Trophoblast cell (in vitro differentiated cells and primary cell): ENCODE measurements at regions not wholly inside any gene's neighbourhood (a gene's known extent, or its start where the extent isn't known, plus 50 kb on each side); places are given as distances from the start of the nearest gene placed in this dataset.

ENCODE experiments used
- DNase-seq, 2 donors: peaks; one replicate each; pipeline ENCODE4 v3.0.0-alpha.2; 2016
- H2AFZ ChIP-seq: 2 replicates; pipeline ENCODE4 v1.6.1; 2013; ENCODE audit warnings: low read length, moderate library complexity, mild to moderate bottlenecking; ENCODE audit not compliant: insufficient read depth, poor library complexity
- H2AK5ac ChIP-seq: 2 replicates; pipeline ENCODE4 v1.6.1; 2013; ENCODE audit warnings: mild to moderate bottlenecking, low read length
- H2BK120ac ChIP-seq: 2 replicates; pipeline ENCODE4 v1.6.1; 2013; ENCODE audit warnings: low read length, mild to moderate bottlenecking, moderate library complexity; ENCODE audit not compliant: insufficient read depth, poor library complexity
- H2BK12ac ChIP-seq: 2 replicates; pipeline ENCODE4 v1.6.1; 2013; ENCODE audit warnings: mild to moderate bottlenecking, low read length, moderate library complexity
- H2BK5ac ChIP-seq: 2 replicates; pipeline ENCODE4 v1.6.1; 2013; ENCODE audit warnings: low read length, low read depth, moderate library complexity, mild to moderate bottlenecking; ENCODE audit not compliant: poor library complexity
- H3K14ac ChIP-seq: 2 replicates; pipeline ENCODE4 v1.6.1; 2013; ENCODE audit warnings: mild to moderate bottlenecking, low read length
- H3K18ac ChIP-seq: 2 replicates; pipeline ENCODE4 v1.6.1; 2013; ENCODE audit warnings: mild to moderate bottlenecking, low read length
- H3K23ac ChIP-seq: 2 replicates; pipeline ENCODE4 v1.6.1; 2013; ENCODE audit warnings: low read length
- H3K27ac ChIP-seq: 2 replicates; pipeline ENCODE4 v1.5.1; 2013; ENCODE audit warnings: low read depth, mild to moderate bottlenecking, inconsistent platforms, low read length, moderate library complexity
- H3K27me3 ChIP-seq: 2 replicates; pipeline ENCODE4 v1.6.1; 2013; ENCODE audit warnings: inconsistent platforms, mild to moderate bottlenecking, low read length, moderate library complexity; ENCODE audit not compliant: insufficient read depth
- H3K36me3 ChIP-seq, 2 experiments: 1 replicate in 1 of 2; 2 replicates in 1 of 2; pipeline ENCODE4 v1.6.1; 2013; ENCODE audit warnings: low read length in 2 of 2, mild to moderate bottlenecking in 2 of 2, moderate library complexity in 1 of 2; ENCODE audit not compliant: insufficient read depth in 2 of 2, control insufficient read depth in 1 of 2
- H3K4ac ChIP-seq: 2 replicates; pipeline ENCODE4 v1.6.1; 2013; ENCODE audit warnings: low read depth, mild to moderate bottlenecking, low read length, moderate library complexity
- H3K4me1 ChIP-seq, 2 experiments: 1 replicate in 1 of 2; 2 replicates in 1 of 2; pipeline ENCODE4 v1.6.1; 2013; ENCODE audit warnings: low read length in 2 of 2, mild to moderate bottlenecking in 2 of 2, moderate library complexity in 1 of 2; ENCODE audit not compliant: insufficient read depth in 2 of 2, control insufficient read depth in 1 of 2
- H3K4me2 ChIP-seq: 2 replicates; pipeline ENCODE4 v1.6.1; 2013; ENCODE audit warnings: inconsistent platforms, mild to moderate bottlenecking, low read length, moderate library complexity
- H3K4me3 ChIP-seq: 2 replicates; pipeline ENCODE4 v1.5.1; 2013; ENCODE audit warnings: mild to moderate bottlenecking, low read depth, low read length, inconsistent platforms
- H3K79me1 ChIP-seq: one replicate; pipeline ENCODE4 v1.6.1; 2013; ENCODE audit warnings: low read length
- H3K79me2 ChIP-seq: 2 replicates; pipeline ENCODE4 v1.6.1; 2013; ENCODE audit warnings: low read length, mild to moderate bottlenecking; ENCODE audit not compliant: control insufficient read depth, insufficient read depth, poor library complexity
- H3K9ac ChIP-seq: 2 replicates; pipeline ENCODE4 v1.6.1; 2013; ENCODE audit warnings: mild to moderate bottlenecking, low read length
- H3K9me3 ChIP-seq: 2 replicates; pipeline ENCODE4 v1.6.1; 2013; ENCODE audit warnings: low read depth, mild to moderate bottlenecking, control low read depth, inconsistent platforms, low read length; ENCODE audit not compliant: insufficient read depth
- H4K12ac ChIP-seq: 2 replicates; pipeline ENCODE4 v1.6.1; 2013; ENCODE audit warnings: low read depth, mild to moderate bottlenecking, low read length, moderate library complexity
- H4K8ac ChIP-seq: 2 replicates; pipeline ENCODE4 v1.6.1; 2013; ENCODE audit warnings: low read depth, mild to moderate bottlenecking, low read length, moderate library complexity
- H4K91ac ChIP-seq: one replicate; pipeline ENCODE4 v1.6.1; 2013; ENCODE audit warnings: low read depth, mild to moderate bottlenecking, low read length, moderate library complexity
- WGBS: extraction: QIAGEN DNeasy Blood & Tissue Kit; methylation state at CpG from one replicate; pipeline ENCODE4 v1.1.7; 2013; ENCODE audit warnings: missing lambda C conversion rate; ENCODE audit not compliant: insufficient read length, insufficient coverage; ENCODE audit errors: extremely low coverage; 5-methylcytosine and 5-hydroxymethylcytosine counted together

DNA sequence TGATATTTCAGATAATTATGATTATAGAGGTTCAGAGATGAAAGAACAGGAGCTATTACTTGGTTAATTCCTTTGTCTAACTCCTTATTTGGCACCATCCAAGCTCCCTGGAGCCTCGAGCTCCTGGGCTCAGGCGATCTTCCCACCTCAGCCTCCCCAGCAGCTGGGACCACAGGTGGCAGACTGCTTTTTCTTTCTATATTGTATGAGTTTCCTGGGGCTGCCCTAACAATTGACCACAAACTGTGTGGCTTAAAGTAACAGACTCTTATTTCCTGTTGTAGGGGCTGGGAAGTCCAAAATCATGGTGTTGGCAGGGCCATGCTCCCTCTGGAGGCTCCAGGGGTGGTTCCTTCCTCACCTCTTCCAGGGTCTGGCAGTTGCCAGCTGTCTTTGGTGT lies 163.3 kb upstream of the ADCY1 start:
- Histone ChIP-seq H3K14ac (no peak overlapping the region), H4K91ac (no peak overlapping the region), H3K27me3 (no peaks in the 10 kb centered on the region), H3K4ac (no peak overlapping the region), H3K18ac (no peak overlapping the region), H3K4me2 (no peak overlapping the region), H3K9me3 (peaks cover 11% of the 10 kb centered on the region), H3K27ac (no peak overlapping the region), H3K36me3 (no peaks in the 10 kb centered on the region), H3K23ac (no peak overlapping the region), H3K79me2 (no peaks in the 10 kb centered on the region), H4K12ac (no peak overlapping the region), H2BK5ac (no peak overlapping the region), H3K9ac (no peak overlapping the region), H4K8ac (no peak overlapping the region), H3K4me3 (no peak overlapping the region), H2BK12ac (no peak overlapping the region), H2BK120ac (no peak overlapping the region), H2AK5ac (no peak overlapping the region), H2AFZ (no peak overlapping the region), H3K79me1 (no peaks in the 10 kb centered on the region), H3K4me1 (no peaks in the 10 kb centered on the region)
- DNase-seq = no peak
- no CpG with 5 or more reads among the region's 2 CpGs for WGBS

- peaks cover 11% of the 10 kb centered on the region for H3K9me3 ChIP-seq
- H2AK5ac ChIP-seq = no peak overlapping the region
- no peaks in the 10 kb centered on the region for H3K4me1 ChIP-seq
- WGBS = no CpG with 5 or more reads among the region's 3 CpGs
- no peak overlapping the region for H3K9ac ChIP-seq
- H3K4me2 ChIP-seq = no peak overlapping the region
- no peak overlapping the region for H2BK5ac ChIP-seq
- H2AFZ ChIP-seq = no peak overlapping the region
- H2BK12ac ChIP-seq = no peak overlapping the region
- no peak overlapping the region for H4K12ac ChIP-seq
- no peak overlapping the region for H3K23ac ChIP-seq
- H3K27ac ChIP-seq = no peak overlapping the region
- H3K4ac ChIP-seq = no peak overlapping the region
- no peak for DNase-seq
- H3K27me3 ChIP-seq = no peaks in the 10 kb centered on the region
- no peak overlapping the region for H3K4me3 ChIP-seq
- no peak overlapping the region for H4K91ac ChIP-seq
- H4K8ac ChIP-seq = no peak overlapping the region
- H3K79me2 ChIP-seq = no peaks in the 10 kb centered on the region
- H2BK120ac ChIP-seq = no peak overlapping the region
- no peak overlapping the region for H3K18ac ChIP-seq
- no peaks in the 10 kb centered on the region for H3K36me3 ChIP-seq
- H3K79me1 ChIP-seq = no peaks in the 10 kb centered on the region
- no peak overlapping the region for H3K14ac ChIP-seq
These were observed 160.7 kb upstream of the ADCY1 start for GRCh38 chr7:45413419-45413818.

DNA sequence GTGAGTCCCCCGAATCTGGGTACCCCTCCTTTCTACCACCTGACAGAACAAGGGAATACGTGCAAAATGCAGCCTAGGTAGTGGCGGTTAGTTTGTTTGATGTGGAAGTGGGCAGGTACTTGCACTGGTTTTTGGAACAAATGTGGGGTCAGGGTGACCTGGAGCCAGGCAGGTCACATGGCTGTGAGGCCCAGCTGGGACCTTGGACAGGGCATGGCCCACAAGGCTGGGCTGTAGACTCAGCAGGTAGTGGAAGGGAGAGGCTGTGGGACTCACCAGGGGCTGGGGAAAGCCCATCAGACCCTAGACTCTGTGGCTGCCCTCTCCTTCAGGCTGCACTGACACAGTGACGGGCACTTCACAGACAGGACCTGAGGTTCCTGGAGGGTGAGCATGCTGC lies 159.9 kb upstream of the ADCY1 start:
- no peak overlapping the region for H2BK12ac ChIP-seq
- H3K79me2 ChIP-seq = no peaks in the 10 kb centered on the region
- no peak overlapping the region for H2BK120ac ChIP-seq
- WGBS = no CpG with 5 or more reads among the region's 4 CpGs
- H3K4me3 ChIP-seq = no peak overlapping the region
- no peak overlapping the region for H3K4ac ChIP-seq
- H3K18ac ChIP-seq = no peak overlapping the region
- no peaks in the 10 kb centered on the region for H3K79me1 ChIP-seq
- no peaks in the 10 kb centered on the region for H3K4me1 ChIP-seq
- H3K36me3 ChIP-seq = no peaks in the 10 kb centered on the region
- H4K8ac ChIP-seq = no peak overlapping the region
- no peak overlapping the region for H2AK5ac ChIP-seq
- no peak overlapping the region for H3K14ac ChIP-seq
- no peak for DNase-seq
- no peak overlapping the region for H2BK5ac ChIP-seq
- no peak overlapping the region for H3K27ac ChIP-seq
- H4K12ac ChIP-seq = no peak overlapping the region
- no peaks in the 10 kb centered on the region for H3K27me3 ChIP-seq
- H4K91ac ChIP-seq = no peak overlapping the region
- H3K9ac ChIP-seq = no peak overlapping the region
- H3K23ac ChIP-seq = no peak overlapping the region
- H2AFZ ChIP-seq = no peak overlapping the region
- H3K9me3 ChIP-seq = peaks cover 11% of the 10 kb centered on the region
- no peak overlapping the region for H3K4me2 ChIP-seq

DNA sequence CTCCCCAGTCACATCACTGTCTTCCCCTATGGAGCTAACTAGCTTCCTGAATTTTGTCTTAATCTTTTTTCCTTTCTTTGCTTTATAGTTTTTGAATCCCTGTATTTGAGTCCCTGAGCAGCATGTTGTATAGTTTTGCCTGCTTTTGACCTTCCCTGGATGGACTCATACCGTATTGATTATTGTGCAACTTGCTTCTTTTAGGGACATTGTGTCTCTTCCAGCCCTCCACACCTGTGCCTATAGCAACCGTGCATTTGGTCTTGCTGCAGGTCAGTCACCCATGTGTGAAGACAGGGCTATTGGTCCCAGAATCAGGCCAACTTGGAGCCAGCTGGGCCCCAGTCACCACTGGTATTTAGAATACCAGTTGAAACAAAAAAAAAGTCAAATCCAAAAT lies 158.9 kb upstream of the ADCY1 start:
- DNase-seq = no peak
- no CpG with 5 or more reads among the region's 2 CpGs for WGBS
- no peak overlapping the region for H2AFZ ChIP-seq

More for the DNA sequence above, 158.9 kb upstream of the ADCY1 start:
- Histone ChIP-seq H2AK5ac (no peak overlapping the region), H4K91ac (no peak overlapping the region), H3K79me2 (no peaks in the 10 kb centered on the region), H3K27me3 (no peaks in the 10 kb centered on the region), H3K4ac (no peak overlapping the region), H3K14ac (no peak overlapping the region), H3K79me1 (no peaks in the 10 kb centered on the region), H3K36me3 (no peaks in the 10 kb centered on the region), H4K8ac (no peak overlapping the region), H3K18ac (no peak overlapping the region), H3K4me1 (no peaks in the 10 kb centered on the region), H2BK5ac (no peak overlapping the region), H3K4me2 (no peak overlapping the region), H3K9ac (no peak overlapping the region), H3K4me3 (no peak overlapping the region), H2BK120ac (no peak overlapping the region), H3K27ac (no peak overlapping the region), H3K9me3 (peaks cover 11% of the 10 kb centered on the region), H4K12ac (no peak overlapping the region), H3K23ac (no peak overlapping the region), H2BK12ac (no peak overlapping the region)
